GM04504 (cell line): ENCODE measurements at regions not wholly inside any gene's neighbourhood (a gene's known extent, or its start where the extent isn't known, plus 50 kb on each side); places are given as distances from the start of the nearest gene placed in this dataset.
"Not testable (repeated sequence)": the region's sequence is repeated elsewhere in the genome, so short reads cannot be mapped to it uniquely, and the experiment has no call there.

ENCODE experiments used
- DNase-seq: peaks from one replicate; pipeline ENCODE4 v3.0.0-alpha.2; 2012; ENCODE audit warnings: low read depth

DNA sequence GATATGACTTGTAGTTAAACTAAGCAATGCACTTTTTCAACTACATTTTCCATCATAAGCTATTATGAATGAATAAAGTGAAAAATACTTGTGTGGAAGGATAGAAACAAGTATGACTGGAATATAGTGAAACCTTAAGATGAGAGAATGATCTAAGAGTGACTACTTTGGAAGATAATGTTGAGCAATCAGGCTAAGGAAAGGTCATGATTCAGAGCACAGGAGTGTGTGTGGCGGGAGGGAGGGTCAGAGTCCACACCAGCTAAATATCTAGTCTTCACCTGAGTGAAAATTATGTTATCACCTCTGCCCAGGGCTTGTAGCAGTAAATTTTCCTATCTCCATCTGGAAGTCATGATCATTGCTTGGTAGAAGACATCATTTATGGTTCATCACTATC is 833.4 kb upstream of the ATXN8OS start:
- DNase-seq = no peak

DNA sequence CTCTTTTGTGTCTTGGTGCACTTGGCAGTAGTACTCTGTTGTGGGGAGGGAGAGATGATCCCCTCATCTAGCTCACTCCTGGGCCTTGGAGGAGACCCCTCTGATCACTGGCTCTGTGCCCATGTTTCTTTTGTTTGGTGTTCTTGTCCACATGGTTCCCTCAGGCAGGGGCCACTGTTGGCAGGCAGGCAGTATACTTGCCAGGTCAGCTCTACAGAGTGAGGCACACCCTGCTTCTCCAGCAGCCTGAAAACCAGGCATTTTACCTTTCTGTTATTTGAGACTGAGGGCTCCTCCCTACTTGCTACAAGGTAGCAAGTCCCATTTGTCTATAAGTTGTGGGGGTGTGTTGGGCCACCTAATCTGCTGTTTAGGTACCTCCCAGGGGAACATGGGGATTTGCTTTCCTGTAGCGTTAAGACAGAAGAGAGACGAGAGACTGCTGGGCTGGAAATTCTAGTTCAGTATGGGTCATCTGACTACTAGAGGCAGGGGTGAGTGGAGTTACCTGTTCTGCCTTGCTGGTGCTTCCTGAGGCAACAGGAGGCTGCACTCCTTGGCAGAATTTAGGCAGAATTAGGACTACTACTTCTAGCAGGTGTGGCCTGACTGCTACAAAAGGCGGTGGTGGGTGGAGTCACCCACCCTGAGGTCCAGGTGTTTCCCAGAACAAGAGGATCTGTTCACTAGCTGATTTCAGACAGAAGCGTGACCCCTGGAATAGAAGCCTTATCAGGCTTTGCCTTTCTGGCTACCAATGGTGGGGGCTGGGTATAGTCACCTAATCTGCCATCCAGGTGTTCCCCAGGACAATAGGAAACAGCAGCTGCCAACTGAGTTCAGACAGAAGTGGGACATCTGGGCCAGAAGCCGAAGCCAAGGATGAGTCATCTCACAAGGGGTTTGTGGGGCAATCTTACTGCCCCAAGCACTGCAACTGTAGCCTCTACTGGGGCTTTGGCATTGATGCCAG is 843.0 kb upstream of the ATXN8OS start:
- DNase-seq = no peak

DNA sequence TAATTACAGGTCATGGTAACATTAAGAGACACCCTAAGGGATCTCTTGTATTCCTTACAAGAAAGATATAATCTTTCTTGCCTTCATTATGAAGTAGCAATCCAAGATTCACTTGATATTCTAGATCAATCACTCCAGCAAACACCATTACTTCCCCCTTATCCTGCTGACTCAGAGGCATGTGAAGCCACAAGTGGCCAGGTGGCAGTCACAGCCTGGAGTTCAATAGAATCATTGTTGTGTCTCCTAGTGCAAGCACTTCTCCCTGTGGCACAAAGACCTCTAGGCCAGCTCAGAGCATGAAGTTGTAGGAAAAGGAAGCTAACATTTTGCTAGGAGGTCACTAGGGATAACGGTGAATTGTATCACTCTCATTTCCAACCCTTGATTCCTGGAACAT is 864.3 kb upstream of the ATXN8OS start:
- DNase-seq = no peak

DNA sequence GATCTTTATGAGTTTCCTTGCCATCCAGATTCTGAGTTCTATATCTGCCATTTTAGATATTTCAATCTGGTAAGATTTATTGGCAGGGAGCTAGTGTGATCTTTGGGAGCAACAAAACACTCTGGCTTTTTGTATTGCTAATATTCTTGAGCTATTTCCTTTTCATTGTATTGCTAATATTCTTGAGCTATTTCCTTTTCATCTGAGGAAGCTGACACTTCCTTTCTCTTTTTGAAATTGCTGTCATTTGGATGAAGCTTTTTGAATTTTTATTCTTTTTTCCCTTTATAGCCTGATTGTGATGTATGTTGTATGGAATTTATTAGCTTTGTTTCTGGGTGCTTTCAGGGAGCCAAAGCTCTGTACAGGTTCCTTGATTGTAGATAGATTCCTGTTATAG is 873.5 kb upstream of the ATXN8OS start:
- DNase-seq = no peak

- DNase-seq = no peak
These were observed 881.2 kb upstream of the ATXN8OS start for GRCh38 chr13:69226427-69226826.

- DNase-seq = not testable (repeated sequence)
These were observed 885.8 kb upstream of the ATXN8OS start for GRCh38 chr13:69221633-69222498.

DNA sequence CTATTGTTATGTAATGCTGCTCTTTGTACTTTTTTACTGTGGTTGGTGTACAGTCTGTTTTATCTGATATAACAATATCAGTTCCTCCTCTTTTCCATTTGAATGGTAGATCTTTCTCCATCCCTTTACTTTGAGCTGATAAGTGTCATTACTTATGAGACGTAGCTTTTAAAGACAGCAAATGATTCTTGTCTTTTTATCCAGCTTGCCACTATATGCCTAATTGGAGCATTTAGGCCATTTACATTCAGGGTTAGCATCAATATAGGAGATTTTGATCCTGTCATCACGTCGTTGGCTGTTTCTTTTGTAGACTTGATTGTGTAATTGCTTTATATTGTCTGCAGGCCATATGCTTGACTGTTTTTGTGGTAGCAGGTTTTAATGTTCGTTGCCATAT is 894.2 kb upstream of the ATXN8OS start:
- no peak for DNase-seq

GRCh38 chr13:69204620-69205019 is 903.0 kb upstream of the ATXN8OS start:
- no peak for DNase-seq

- DNase-seq = no peak
These were observed 904.6 kb upstream of the ATXN8OS start for GRCh38 chr13:69202996-69203395.

DNA sequence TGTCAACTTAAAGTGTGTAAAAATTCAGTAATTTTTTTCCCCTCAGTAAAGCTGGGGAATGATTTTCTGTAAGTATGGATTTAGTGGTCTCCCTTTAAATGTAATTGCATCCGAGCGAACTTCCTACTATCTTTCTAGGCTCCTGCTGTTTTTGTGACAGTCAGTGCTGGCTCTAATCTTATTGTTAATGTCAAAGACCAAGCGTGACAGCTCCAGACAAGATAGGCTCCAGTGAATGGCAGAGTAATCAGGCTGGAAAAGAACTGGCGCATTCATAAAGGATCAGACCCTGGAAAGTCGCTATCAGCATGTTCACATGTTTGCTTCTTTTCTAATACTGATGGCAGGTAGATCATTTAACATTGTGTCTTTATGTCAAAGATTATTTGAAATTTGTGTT is 908.0 kb upstream of the ATXN8OS start:
- DNase-seq = no peak

GRCh38 chr13:69198706-69199105 is 908.9 kb upstream of the ATXN8OS start:
- no peak for DNase-seq

GRCh38 chr13:69194130-69194529 is 913.5 kb upstream of the ATXN8OS start:
- no peak for DNase-seq

DNA sequence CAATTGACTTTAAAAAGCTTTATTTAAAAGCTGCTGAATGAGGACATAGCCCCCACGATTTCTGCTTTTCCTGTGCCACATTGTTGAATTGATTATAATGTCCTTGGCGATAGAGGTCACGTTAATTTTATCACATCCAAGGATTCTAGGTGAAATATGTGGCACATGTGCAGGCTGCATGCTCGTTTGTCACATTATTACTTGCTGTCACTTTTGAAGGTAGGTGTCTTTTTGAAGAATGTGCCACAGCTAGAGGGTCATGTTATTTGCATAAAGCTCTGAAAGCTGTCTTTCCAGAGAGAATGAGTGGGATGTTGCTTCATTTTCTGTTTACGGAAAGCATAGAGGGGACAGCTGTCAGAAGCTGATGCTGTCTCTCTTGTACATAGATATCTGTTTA is 927.6 kb upstream of the ATXN8OS start:
- DNase-seq = no peak

DNA sequence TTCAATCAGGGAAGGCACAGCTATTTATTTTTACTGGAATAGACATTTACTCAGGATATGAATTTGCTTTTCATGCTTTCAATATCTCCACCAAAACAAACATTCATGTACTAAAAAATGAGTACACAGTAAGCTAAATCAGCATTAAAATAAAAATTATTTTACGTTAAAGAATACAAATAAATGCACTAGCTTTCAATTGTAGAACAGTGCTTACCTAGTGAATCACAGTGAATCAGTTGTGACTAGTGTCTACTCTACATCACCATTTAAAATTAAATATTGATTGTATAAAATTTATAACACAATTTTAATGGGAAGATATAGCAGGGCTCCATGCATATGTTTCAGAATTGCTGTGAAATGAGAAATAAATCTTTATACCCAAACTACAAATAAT is 929.6 kb upstream of the ATXN8OS start:
- DNase-seq = no peak

- no peak for DNase-seq
These were observed 939.2 kb upstream of the ATXN8OS start for GRCh38 chr13:69168436-69168835.

DNA sequence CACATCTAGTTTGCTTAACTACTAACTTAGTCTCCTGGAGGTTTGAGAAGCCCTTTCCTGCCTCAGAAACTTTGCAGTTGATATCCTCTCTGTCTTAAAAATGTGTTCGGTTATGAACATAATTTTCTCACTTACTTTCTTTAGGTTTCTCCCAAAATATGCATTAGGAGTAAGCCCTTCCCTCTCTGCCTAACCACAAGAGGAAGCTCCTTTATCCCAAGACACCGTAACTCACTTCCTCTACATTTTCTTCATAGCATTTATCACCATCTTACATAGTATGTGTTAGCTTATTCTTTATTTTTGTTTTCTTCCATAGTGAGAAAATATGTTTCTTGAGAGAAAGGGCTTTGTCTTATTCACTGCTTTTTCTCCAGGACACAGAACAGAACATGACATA is 952.5 kb upstream of the ATXN8OS start:
- DNase-seq = no peak

- DNase-seq = no peak
These were observed 965.5 kb upstream of the ATXN8OS start for GRCh38 chr13:69142101-69142500.

DNA sequence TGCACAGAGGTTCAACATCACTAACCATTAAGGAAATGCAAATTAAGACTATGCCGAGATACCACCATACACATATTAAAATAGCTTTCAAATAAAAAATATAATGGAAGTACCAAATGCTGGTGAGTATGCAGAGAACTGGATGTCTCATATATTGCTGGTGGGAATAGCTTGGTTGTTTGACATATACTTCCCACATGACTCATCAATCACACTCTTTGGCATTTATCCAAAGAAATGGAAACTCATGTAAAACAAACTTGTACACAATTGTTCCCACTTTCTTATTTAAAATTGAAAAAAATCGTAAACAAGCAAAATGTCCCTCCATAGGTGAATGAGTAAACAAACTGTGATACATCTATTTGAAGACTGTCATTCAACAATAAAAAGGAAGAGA is 982.6 kb upstream of the ATXN8OS start:
- DNase-seq = no peak

GRCh38 chr13:69109891-69110525 is 997.6 kb upstream of the ATXN8OS start:
- no peak for DNase-seq

DNA sequence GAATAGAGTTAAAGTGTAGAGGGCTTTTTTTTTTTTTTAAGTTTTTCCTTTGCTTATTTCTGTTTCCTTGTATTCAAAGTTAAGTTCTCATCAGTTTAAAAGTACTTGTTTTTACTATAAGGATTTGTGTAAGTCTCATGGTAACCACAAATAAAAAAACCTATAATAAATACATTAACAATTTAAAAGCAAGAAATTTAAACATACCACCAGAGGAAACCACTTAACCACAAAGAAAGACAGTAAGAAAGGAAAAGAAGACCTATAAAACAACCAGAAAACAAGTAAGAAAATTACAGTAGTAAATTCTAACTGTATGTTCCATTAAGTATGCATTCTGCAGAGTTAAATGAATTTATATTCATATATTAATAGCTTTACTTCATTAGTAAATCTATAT is 999.1 kb upstream of the ATXN8OS start:
- DNase-seq = no peak

- no peak for DNase-seq
These were observed 1000.2 kb upstream of the ATXN8OS start for GRCh38 chr13:69107436-69107835.

- DNase-seq = no peak
These were observed 1005.8 kb upstream of the ATXN8OS start for GRCh38 chr13:69101841-69102240.

GRCh38 chr13:69094485-69094884 is 1013.1 kb upstream of the ATXN8OS start:
- DNase-seq = no peak
